Esophagus squamous epithelium (tissue), 4 donors: ENCODE measurements at regions not wholly inside any gene's neighbourhood (a gene's known extent, or its start where the extent isn't known, plus 50 kb on each side); places are given as distances from the start of the nearest gene placed in this dataset.

ENCODE experiments used
- CTCF ChIP-seq, 6 experiments: fragments of 450-650 bp in 4 of 6; fragments of 200-600 bp in 2 of 6; sonication (generic) in 2 of 6; IDR thresholded peaks; one replicate each; pipeline ENCODE4 v1.5.1; 2016 to 2019; ENCODE audit warnings: antibody characterized with exemption in 6 of 6, mild to moderate bottlenecking in 4 of 6, moderate library complexity in 4 of 6
- POLR2A ChIP-seq, 4 donors: fragments of 450-650 bp; IDR thresholded peaks; one replicate each; pipeline ENCODE4 v1.6.1; 2017; ENCODE audit warnings: antibody characterized with exemption in 4 of 4, mild to moderate bottlenecking in 4 of 4, moderate library complexity in 3 of 4

GRCh38 chr2:80896576-80896975, 592.0 kb upstream of the LRRTM1 start:
- TF ChIP-seq CTCF (IDR thresholded peaks at IDR 0.05) = no peak
- no peak for TF ChIP-seq POLR2A (IDR thresholded peaks at IDR 0.05)
